ENCODE measurements at regions not wholly inside any gene's neighbourhood (a gene's known extent, or its start where the extent isn't known, plus 50 kb on each side); places are given as distances from the start of the nearest gene placed in this dataset.

DNA sequence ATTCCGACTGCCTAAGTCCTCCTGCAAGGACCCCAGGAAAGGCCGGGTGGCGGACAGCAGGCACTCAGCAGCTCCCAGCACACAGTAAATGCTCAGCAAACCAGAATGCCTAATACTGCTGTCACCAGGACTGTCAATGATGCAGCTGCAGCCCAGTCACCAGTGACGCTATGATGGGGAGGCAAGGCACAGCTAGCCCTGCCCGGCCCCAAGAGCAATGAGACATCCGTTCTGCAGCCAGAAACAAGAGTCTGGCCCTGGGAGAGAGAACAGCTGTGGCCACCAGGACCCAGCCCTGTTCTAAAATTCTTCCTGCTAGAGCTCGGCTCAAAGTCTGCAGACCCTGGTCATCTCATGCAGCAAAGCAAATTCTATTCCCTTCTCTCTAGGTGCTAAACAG is 69.8 kb downstream of the NCOR2 start:
- Histone ChIP-seq H3K4me2 (ENCODE audit: low read depth, low read length) (peak overlapping the region; percentile 48), H3K9ac (ENCODE audit: low read depth, low read length) (peak overlapping the region; percentile 13; the same call in 1 of the 2 replicates), H2BK20ac (ENCODE audit: low read depth, low read length) (peak overlapping the region; percentile 54), H2AK5ac (ENCODE audit: low read depth, low read length) (peak overlapping the region; percentile 44; the same call in 1 of the 2 replicates), H2AFZ (replicated peaks; ENCODE audit: low read length, poor library complexity) (no peak overlapping the region), H3K9me3 (ENCODE audit: control insufficient read depth, insufficient read depth, low read length) (no peaks in the 10 kb centered on the region), H3K27me3 (ENCODE audit: control insufficient read depth, insufficient read depth, low read length) (no peaks in the 10 kb centered on the region), H2AK9ac (replicated peaks; ENCODE audit: low read depth, low read length, poor library complexity) (no peak overlapping the region), H3K56ac (ENCODE audit: extremely low read depth, insufficient read depth, low read length) (peak overlapping the region; percentile 26; the same call in 1 of the 2 replicates), H4K8ac (ENCODE audit: low read depth in 2 of 2, low read length in 2 of 2) (peak overlapping the region in 1 of 2 experiments; percentile 14; a peak in 1 of 4 replicates), H3K4me3 (ENCODE audit: insufficient read depth, low read depth, low read length) (no peak overlapping the region), H3K23ac (ENCODE audit: low read depth, low read length) (peak overlapping the region; percentile 42; the same call in 1 of the 2 replicates), H3K14ac (replicated peaks; ENCODE audit: low read depth, low read length) (peak overlapping the region; percentile 38), H2BK15ac (ENCODE audit: low read depth, low read length) (no peak overlapping the region; the same call in 2 of the 3 replicates), H3K9me1 (ENCODE audit: insufficient read depth, low read length) (peaks cover 24% of the 10 kb centered on the region), H2BK120ac (ENCODE audit: low read depth, low read length) (peak overlapping the region; percentile 56; the same call in 1 of the 2 replicates), H3K4me1 (ENCODE audit: control insufficient read depth, insufficient read depth, low read length) (peaks cover 34% of the 10 kb centered on the region), H3K36me3 (ENCODE audit: control insufficient read depth, insufficient read depth, low read length) (peaks cover 11% of the 10 kb centered on the region; the same call in 1 of the 2 replicates), H3K18ac (ENCODE audit: low read depth, low read length) (no peak overlapping the region; the same call in 1 of the 2 replicates), H4K5ac (ENCODE audit: low read depth, low read length) (no peak overlapping the region), H3K27ac (ENCODE audit: insufficient read depth, low read length) (peak overlapping the region; percentile 75), H3K4ac (ENCODE audit: low read depth, low read length) (peak overlapping the region; percentile 58), H4K91ac (ENCODE audit: insufficient read depth, low read depth, low read length) (peak overlapping the region; percentile 48; the same call in 1 of the 2 replicates), H2BK5ac (ENCODE audit: low read depth, low read length, poor library complexity, severe bottlenecking) (peak overlapping the region; percentile 51), H4K20me1 (ENCODE audit: insufficient read depth, low read length) (peaks cover 94% of the 10 kb centered on the region), H3K79me1 (ENCODE audit: low read depth in 1 of 2, low read length in 2 of 2) (peaks cover 24 to 95% of the 10 kb centered on the region in 2 experiments)
- intact Hi-C loops (cut with micrococcal nuclease) (loop anchor here (2.0 to 5.0 kb wide), 3 partner anchors 15 to 270 kb away; no protein-coding TSS in a partner anchor), dilution Hi-C loops (cut with HindIII; ENCODE audit: low sequenced_read_pairs, unreplicated experiment) (no loop called here), in situ Hi-C loops (cut with MboI; ENCODE audit: low sequenced_read_pairs) (no loop called here)
- ChIA-PET CTCF (interaction anchor here (0.5 to 0.6 kb wide), 2 partner anchors 264 to 268 kb away, joined by 3 read pairs; no protein-coding TSS in a partner anchor), POLR2A (ENCODE audit: unreplicated experiment) (no interaction called here)
- DNase-seq (peak; percentile 96), ATAC-seq (ENCODE audit: low read depth) (peak; percentile 80)
- no TSS peak for BruUV-seq (replicated peaks)
- WGBS, 2 experiments (ENCODE audit: extremely low coverage in 2 of 2, insufficient read length in 1 of 2): 24% methylated on average over 6 of the region's 7 CpGs; no CpG with 5 or more reads in 1 of the 2 experiments
- TF ChIP-seq CEBPB (IDR thresholded peaks at IDR 0.05; ENCODE audit: low read depth, low read length) (no peak), BHLHE40 (IDR thresholded peaks at IDR 0.05; ENCODE audit: low read depth, low read length) (peak; percentile 29; the same call in 1 of the 2 replicates), RAD21 (IDR thresholded peaks at IDR 0.05; ENCODE audit: low read length) (peak; percentile 34; the same call in 1 of the 2 replicates), RCOR1 (IDR thresholded peaks at IDR 0.05; ENCODE audit: insufficient replicate concordance, low read length) (peak; percentile 69), FOS (IDR thresholded peaks at IDR 0.05; ENCODE audit: low read depth, low read length) (peak; percentile 84), MAFK (IDR thresholded peaks at IDR 0.05; ENCODE audit: low read depth, low read length) (no peak), RFX5 (IDR thresholded peaks at IDR 0.05; ENCODE audit: low read depth, low read length) (no peak), POLR2A (IDR thresholded peaks at IDR 0.05; ENCODE audit: low read depth, low read length) (peak; percentile 78), CHD1 (IDR thresholded peaks at IDR 0.05; ENCODE audit: low read depth, low read length) (0 out of 2 replicates have a peak, but pooled peaks have one; percentile 56), MXI1 (IDR thresholded peaks at IDR 0.05; ENCODE audit: borderline replicate concordance, low read depth, low read length) (peak; percentile 43; the same call in 1 of the 2 replicates), MAZ (IDR thresholded peaks at IDR 0.05; ENCODE audit: borderline replicate concordance, low read depth, low read length) (peak; percentile 68; the same call in 1 of the 2 replicates), SMC3 (IDR thresholded peaks at IDR 0.05; ENCODE audit: low read depth, low read length) (peak; percentile 32)
- TF ChIP-seq, protein P1, sequence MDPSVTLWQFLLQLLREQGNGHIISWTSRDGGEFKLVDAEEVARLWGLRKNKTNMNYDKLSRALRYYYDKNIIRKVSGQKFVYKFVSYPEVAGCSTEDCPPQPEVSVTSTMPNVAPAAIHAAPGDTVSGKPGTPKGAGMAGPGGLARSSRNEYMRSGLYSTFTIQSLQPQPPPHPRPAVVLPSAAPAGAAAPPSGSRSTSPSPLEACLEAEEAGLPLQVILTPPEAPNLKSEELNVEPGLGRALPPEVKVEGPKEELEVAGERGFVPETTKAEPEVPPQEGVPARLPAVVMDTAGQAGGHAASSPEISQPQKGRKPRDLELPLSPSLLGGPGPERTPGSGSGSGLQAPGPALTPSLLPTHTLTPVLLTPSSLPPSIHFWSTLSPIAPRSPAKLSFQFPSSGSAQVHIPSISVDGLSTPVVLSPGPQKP (IDR thresholded peaks at IDR 0.05; ENCODE audit: borderline replicate concordance, low read depth, low read length): no peak
- TF ChIP-seq, protein P2, sequence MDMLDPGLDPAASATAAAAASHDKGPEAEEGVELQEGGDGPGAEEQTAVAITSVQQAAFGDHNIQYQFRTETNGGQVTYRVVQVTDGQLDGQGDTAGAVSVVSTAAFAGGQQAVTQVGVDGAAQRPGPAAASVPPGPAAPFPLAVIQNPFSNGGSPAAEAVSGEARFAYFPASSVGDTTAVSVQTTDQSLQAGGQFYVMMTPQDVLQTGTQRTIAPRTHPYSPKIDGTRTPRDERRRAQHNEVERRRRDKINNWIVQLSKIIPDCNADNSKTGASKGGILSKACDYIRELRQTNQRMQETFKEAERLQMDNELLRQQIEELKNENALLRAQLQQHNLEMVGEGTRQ (IDR thresholded peaks at IDR 0.05; ENCODE audit: low read depth, low read length): no peak
- TF ChIP-seq, protein P3, sequence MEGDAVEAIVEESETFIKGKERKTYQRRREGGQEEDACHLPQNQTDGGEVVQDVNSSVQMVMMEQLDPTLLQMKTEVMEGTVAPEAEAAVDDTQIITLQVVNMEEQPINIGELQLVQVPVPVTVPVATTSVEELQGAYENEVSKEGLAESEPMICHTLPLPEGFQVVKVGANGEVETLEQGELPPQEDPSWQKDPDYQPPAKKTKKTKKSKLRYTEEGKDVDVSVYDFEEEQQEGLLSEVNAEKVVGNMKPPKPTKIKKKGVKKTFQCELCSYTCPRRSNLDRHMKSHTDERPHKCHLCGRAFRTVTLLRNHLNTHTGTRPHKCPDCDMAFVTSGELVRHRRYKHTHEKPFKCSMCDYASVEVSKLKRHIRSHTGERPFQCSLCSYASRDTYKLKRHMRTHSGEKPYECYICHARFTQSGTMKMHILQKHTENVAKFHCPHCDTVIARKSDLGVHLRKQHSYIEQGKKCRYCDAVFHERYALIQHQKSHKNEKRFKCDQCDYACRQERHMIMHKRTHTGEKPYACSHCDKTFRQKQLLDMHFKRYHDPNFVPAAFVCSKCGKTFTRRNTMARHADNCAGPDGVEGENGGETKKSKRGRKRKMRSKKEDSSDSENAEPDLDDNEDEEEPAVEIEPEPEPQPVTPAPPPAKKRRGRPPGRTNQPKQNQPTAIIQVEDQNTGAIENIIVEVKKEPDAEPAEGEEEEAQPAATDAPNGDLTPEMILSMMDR (conservative IDR thresholded peaks at IDR 0.05; ENCODE audit: low read depth, low read length): 0 out of 2 replicates have a peak, but pooled peaks have one; percentile 4

Measured in IMR-90 (cell line).